Keratinocyte (primary cell): ENCODE measurements at regions not wholly inside any gene's neighbourhood (a gene's known extent, or its start where the extent isn't known, plus 50 kb on each side); places are given as distances from the start of the nearest gene placed in this dataset.

ENCODE experiments used
- EZH2 ChIP-seq: IDR thresholded peaks from one replicate; pipeline ENCODE4 v1.6.1; 2012; ENCODE audit warnings: inconsistent platforms, mild to moderate bottlenecking, low read length, moderate library complexity
- TF ChIP-seq, protein P1 (sequence below), 3 experiments: IDR thresholded peaks in 1 of 3; conservative IDR thresholded peaks in 1 of 3; optimal IDR thresholded peaks in 1 of 3; 2 replicates in 2 of 3; 3 replicates in 1 of 3; pipeline versions ENCODE3 to v1.5.1; 2011; ENCODE audit warnings: low read length in 3 of 3, mild to moderate bottlenecking in 3 of 3, moderate library complexity in 2 of 3, control low read depth in 1 of 3, inconsistent platforms in 1 of 3; ENCODE audit not compliant: insufficient read depth in 2 of 3; ENCODE audit errors: extremely low read depth in 1 of 3

GRCh38 chr1:73623946-73624345 lies 574.0 kb downstream of the LRRIQ3 start:
- TF ChIP-seq, protein P1, sequence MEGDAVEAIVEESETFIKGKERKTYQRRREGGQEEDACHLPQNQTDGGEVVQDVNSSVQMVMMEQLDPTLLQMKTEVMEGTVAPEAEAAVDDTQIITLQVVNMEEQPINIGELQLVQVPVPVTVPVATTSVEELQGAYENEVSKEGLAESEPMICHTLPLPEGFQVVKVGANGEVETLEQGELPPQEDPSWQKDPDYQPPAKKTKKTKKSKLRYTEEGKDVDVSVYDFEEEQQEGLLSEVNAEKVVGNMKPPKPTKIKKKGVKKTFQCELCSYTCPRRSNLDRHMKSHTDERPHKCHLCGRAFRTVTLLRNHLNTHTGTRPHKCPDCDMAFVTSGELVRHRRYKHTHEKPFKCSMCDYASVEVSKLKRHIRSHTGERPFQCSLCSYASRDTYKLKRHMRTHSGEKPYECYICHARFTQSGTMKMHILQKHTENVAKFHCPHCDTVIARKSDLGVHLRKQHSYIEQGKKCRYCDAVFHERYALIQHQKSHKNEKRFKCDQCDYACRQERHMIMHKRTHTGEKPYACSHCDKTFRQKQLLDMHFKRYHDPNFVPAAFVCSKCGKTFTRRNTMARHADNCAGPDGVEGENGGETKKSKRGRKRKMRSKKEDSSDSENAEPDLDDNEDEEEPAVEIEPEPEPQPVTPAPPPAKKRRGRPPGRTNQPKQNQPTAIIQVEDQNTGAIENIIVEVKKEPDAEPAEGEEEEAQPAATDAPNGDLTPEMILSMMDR (optimal IDR thresholded peaks at IDR 0.05 in 1 of 3, IDR thresholded peaks at IDR 0.05 in 1 of 3, conservative IDR thresholded peaks at IDR 0.05 in 1 of 3; ENCODE audit: extremely low read depth in 1 of 3, insufficient read depth in 2 of 3, low read length in 3 of 3): no peak
- no peak for TF ChIP-seq EZH2
